Mesenchymal stem cell (in vitro differentiated cells and primary cell): ENCODE measurements at regions not wholly inside any gene's neighbourhood (a gene's known extent, or its start where the extent isn't known, plus 50 kb on each side); places are given as distances from the start of the nearest gene placed in this dataset.

ENCODE experiments used
- DNase-seq: peaks from one replicate; pipeline ENCODE4 v3.0.0-alpha.2; 2013
- H2AFZ ChIP-seq: one replicate; pipeline ENCODE4 v1.6.1; 2013; ENCODE audit warnings: low read depth, mild to moderate bottlenecking, control low read depth, inconsistent platforms, low read length, moderate library complexity
- H2AK5ac ChIP-seq: 2 replicates; pipeline ENCODE4 v1.6.1; 2013; ENCODE audit warnings: low read length, moderate library complexity, mild to moderate bottlenecking, inconsistent platforms; ENCODE audit not compliant: severe bottlenecking
- H2BK120ac ChIP-seq: one replicate; pipeline ENCODE4 v1.6.1; 2013; ENCODE audit warnings: low read depth, mild to moderate bottlenecking, inconsistent platforms, low read length, moderate library complexity
- H2BK12ac ChIP-seq, 2 experiments: one replicate each; pipeline ENCODE4 v1.6.1; 2013; ENCODE audit warnings: inconsistent platforms in 2 of 2, low read length in 2 of 2, mild to moderate bottlenecking in 2 of 2, moderate library complexity in 2 of 2, control low read depth in 1 of 2
- H2BK15ac ChIP-seq: one replicate; pipeline ENCODE4 v1.6.1; 2013; ENCODE audit warnings: mild to moderate bottlenecking, low read depth, inconsistent platforms; ENCODE audit not compliant: poor library complexity, severe bottlenecking
- H2BK5ac ChIP-seq: 2 replicates; pipeline ENCODE4 v1.6.1; 2013; ENCODE audit warnings: low read depth, mild to moderate bottlenecking, low read length, control low read depth, inconsistent platforms; ENCODE audit not compliant: poor library complexity, severe bottlenecking
- H3K14ac ChIP-seq, 2 experiments: one replicate each; pipeline ENCODE4 v1.6.1; 2013; ENCODE audit warnings: inconsistent platforms in 2 of 2, low read length in 2 of 2, control low read depth in 1 of 2, mild to moderate bottlenecking in 1 of 2, moderate library complexity in 1 of 2
- H3K18ac ChIP-seq, 2 experiments: one replicate each; pipeline ENCODE4 v1.6.1; 2013; ENCODE audit warnings: inconsistent platforms in 2 of 2, low read length in 2 of 2, control low read depth in 1 of 2, low read depth in 1 of 2, mild to moderate bottlenecking in 1 of 2
- H3K23ac ChIP-seq, 2 experiments: one replicate each; pipeline ENCODE4 v1.6.1; 2013; ENCODE audit warnings: inconsistent platforms in 2 of 2, low read length in 2 of 2, mild to moderate bottlenecking in 2 of 2, moderate library complexity in 2 of 2, control low read depth in 1 of 2
- H3K27ac ChIP-seq: 2 replicates; pipeline ENCODE4 v1.5.1; 2013; ENCODE audit warnings: mild to moderate bottlenecking, moderate library complexity, low read length, control low read depth, inconsistent platforms; ENCODE audit not compliant: poor library complexity, severe bottlenecking
- H3K27me3 ChIP-seq, 2 experiments: 2 replicates each; pipeline versions ENCODE4 v1.6.1 to v1.7.0; 2013; ENCODE audit warnings: low read length in 2 of 2, mild to moderate bottlenecking in 2 of 2, moderate library complexity in 2 of 2, control low read depth in 1 of 2, inconsistent platforms in 1 of 2; ENCODE audit not compliant: control insufficient read depth in 1 of 2, insufficient read depth in 1 of 2
- H3K36me3 ChIP-seq, 2 experiments: 2 replicates each; pipeline versions ENCODE4 v1.6.1 to v1.7.0; 2013; ENCODE audit warnings: low read length in 2 of 2, control low read depth in 1 of 2, inconsistent platforms in 1 of 2, low read depth in 1 of 2, mild to moderate bottlenecking in 1 of 2; ENCODE audit not compliant: insufficient read depth in 2 of 2, control insufficient read depth in 1 of 2
- H3K4ac ChIP-seq, 2 experiments: one replicate each; pipeline ENCODE4 v1.6.1; 2013; ENCODE audit warnings: inconsistent platforms in 2 of 2, low read length in 2 of 2, mild to moderate bottlenecking in 2 of 2, moderate library complexity in 2 of 2, control low read depth in 1 of 2, low read depth in 1 of 2
- H3K4me1 ChIP-seq: 2 replicates; pipeline ENCODE4 v1.6.1; 2013; ENCODE audit warnings: low read depth, low read length, control low read depth; ENCODE audit not compliant: control insufficient read depth, insufficient read depth
- H3K4me2 ChIP-seq: 2 replicates; pipeline ENCODE4 v1.6.1; 2013; ENCODE audit warnings: low read length, mild to moderate bottlenecking, inconsistent platforms; ENCODE audit not compliant: poor library complexity, severe bottlenecking
- H3K4me3 ChIP-seq, 2 experiments: 2 replicates each; pipeline versions ENCODE4 v1.5.1 to v1.7.0; 2013; ENCODE audit warnings: low read length in 2 of 2, mild to moderate bottlenecking in 2 of 2, control low read depth in 1 of 2, low read depth in 1 of 2; ENCODE audit not compliant: insufficient read depth in 1 of 2
- H3K79me1 ChIP-seq: replicated peaks from 2 replicates; pipeline ENCODE4 v1.6.1; 2013; ENCODE audit warnings: mild to moderate bottlenecking, control low read depth, low read length, inconsistent platforms; ENCODE audit not compliant: poor library complexity, severe bottlenecking
- H3K9ac ChIP-seq: 2 replicates; pipeline ENCODE4 v1.7.0; 2013; ENCODE audit warnings: mild to moderate bottlenecking, low read length, moderate library complexity
- H3K9me3 ChIP-seq: 2 replicates; pipeline ENCODE4 v1.7.0; 2013; ENCODE audit warnings: mild to moderate bottlenecking, low read length; ENCODE audit not compliant: control insufficient read depth
- H4K8ac ChIP-seq: one replicate; pipeline ENCODE4 v1.6.1; 2013; ENCODE audit warnings: inconsistent platforms, mild to moderate bottlenecking, low read length, moderate library complexity
- H4K91ac ChIP-seq: one replicate; pipeline ENCODE4 v1.6.1; 2013; ENCODE audit warnings: mild to moderate bottlenecking, low read length, inconsistent platforms
- WGBS: methylation state at CpG from one replicate; pipeline ENCODE4 v1.1.7; 2013; ENCODE audit warnings: mixed read lengths; 5-methylcytosine and 5-hydroxymethylcytosine counted together

DNA sequence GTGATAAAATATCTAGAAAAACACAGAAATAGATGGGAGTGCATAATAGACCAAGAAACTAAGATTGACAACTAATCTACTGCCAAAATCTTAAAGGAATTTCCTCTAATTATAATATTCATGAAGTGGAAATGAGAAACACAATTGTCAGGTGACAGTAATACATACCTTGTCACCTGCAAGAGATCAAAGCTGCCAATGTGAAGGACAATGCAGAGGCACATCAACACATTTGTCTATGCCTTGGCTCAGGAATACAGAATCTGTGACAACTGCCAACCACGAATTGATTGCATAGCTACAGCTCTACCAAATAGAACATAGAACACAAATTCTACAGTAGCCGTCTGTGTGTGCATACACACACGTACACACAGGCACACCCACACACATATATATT lies 295.7 kb downstream of the PPARGC1A start:
- Histone ChIP-seq H3K9me3 (peaks cover 7% of the 10 kb centered on the region), H3K79me1 (no peaks in the 10 kb centered on the region), H3K36me3 (no peaks in the 10 kb centered on the region), H3K4ac (no peak overlapping the region), H2BK12ac (no peak overlapping the region), H3K4me2 (no peak overlapping the region), H4K8ac (no peak overlapping the region), H2BK5ac (no peak overlapping the region), H3K14ac (no peak overlapping the region), H3K4me3 (no peak overlapping the region), H4K91ac (no peak overlapping the region), H2AFZ (no peak overlapping the region), H3K9ac (no peak overlapping the region), H3K23ac (no peak overlapping the region), H3K4me1 (no peaks in the 10 kb centered on the region), H3K18ac (no peak overlapping the region), H3K27ac (no peak overlapping the region), H3K27me3 (no peaks in the 10 kb centered on the region), H2BK120ac (no peak overlapping the region), H2AK5ac (no peak overlapping the region), H2BK15ac (no peak overlapping the region)
- no peak for DNase-seq
- WGBS: 76% methylated on average over 3 of the region's 3 CpGs

DNA sequence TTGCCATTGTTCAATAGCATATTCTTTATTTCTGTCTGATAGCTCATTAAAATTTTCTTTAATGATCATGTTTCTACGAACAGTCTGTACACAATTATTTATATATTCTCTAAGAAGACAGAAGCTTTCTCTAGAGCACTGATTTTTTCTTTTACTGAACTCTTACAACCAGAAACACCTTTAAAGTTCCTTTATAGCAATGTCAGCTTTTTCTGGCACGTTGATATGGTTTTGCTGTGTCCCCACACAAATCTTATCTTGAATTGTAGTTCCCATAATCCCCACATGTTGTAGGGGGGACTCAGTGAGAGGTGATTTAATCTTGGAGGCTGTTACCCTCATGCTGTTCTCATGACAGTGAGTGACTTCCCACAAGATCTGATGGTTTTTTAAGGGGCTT lies 299.4 kb downstream of the PPARGC1A start:
- no peak overlapping the region for H3K23ac ChIP-seq

DNA sequence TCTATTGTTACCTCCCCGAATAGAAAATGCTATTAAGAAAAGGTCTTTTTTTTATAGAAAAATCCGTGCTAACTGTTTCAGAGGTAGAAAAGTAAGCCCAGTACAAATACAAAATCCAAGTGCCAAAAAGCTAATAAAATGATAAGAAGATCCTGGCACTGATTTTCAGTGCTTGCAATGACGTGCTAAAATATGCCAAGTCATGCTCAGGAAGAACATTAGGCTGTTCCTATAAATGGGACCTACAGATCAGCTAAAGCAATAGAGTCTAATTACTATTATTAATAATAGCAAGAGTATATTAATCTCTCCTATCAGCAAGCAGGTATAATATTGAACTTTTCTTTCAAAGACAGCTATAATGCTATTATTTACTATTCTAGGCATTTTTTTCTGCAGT lies 305.8 kb downstream of the PPARGC1A start:
- Histone ChIP-seq H3K9me3 (no peaks in the 10 kb centered on the region), H3K4me2 (no peak overlapping the region), H2AFZ (no peak overlapping the region), H2AK5ac (no peak overlapping the region), H3K14ac (no peak overlapping the region), H3K36me3 (no peaks in the 10 kb centered on the region), H3K18ac (no peak overlapping the region), H2BK15ac (no peak overlapping the region), H4K8ac (no peak overlapping the region), H2BK5ac (no peak overlapping the region), H3K27ac (no peak overlapping the region), H3K79me1 (no peaks in the 10 kb centered on the region), H2BK12ac (no peak overlapping the region), H3K9ac (no peak overlapping the region), H3K4me1 (no peaks in the 10 kb centered on the region), H3K4ac (no peak overlapping the region), H4K91ac (no peak overlapping the region), H3K23ac (no peak overlapping the region), H3K4me3 (no peak overlapping the region), H3K27me3 (no peaks in the 10 kb centered on the region), H2BK120ac (no peak overlapping the region)
- WGBS: no CpG with 5 or more reads among the region's 3 CpGs
- no peak for DNase-seq

More for the DNA sequence above, 299.4 kb downstream of the PPARGC1A start:
- H3K27me3 ChIP-seq: no peaks in the 10 kb centered on the region
- peak overlapping the region; percentile 19 for H2BK120ac ChIP-seq
- H3K79me1 ChIP-seq: no peaks in the 10 kb centered on the region
- H3K14ac ChIP-seq: no peak overlapping the region
- WGBS: no CpG with 5 or more reads among the region's 2 CpGs
- H3K4me3 ChIP-seq: no peak overlapping the region
- H3K36me3 ChIP-seq: no peaks in the 10 kb centered on the region
- H2AK5ac ChIP-seq: no peak overlapping the region
- no peaks in the 10 kb centered on the region for H3K4me1 ChIP-seq
- H2AFZ ChIP-seq: no peak overlapping the region
- no peak overlapping the region for H2BK5ac ChIP-seq
- no peak overlapping the region for H4K91ac ChIP-seq
- DNase-seq: no peak
- H2BK15ac ChIP-seq: no peak overlapping the region
- H4K8ac ChIP-seq: no peak overlapping the region
- H3K9me3 ChIP-seq: peaks cover 7% of the 10 kb centered on the region
- no peak overlapping the region for H2BK12ac ChIP-seq
- no peak overlapping the region for H3K18ac ChIP-seq
- no peak overlapping the region for H3K27ac ChIP-seq
- no peak overlapping the region for H3K4me2 ChIP-seq
- no peak overlapping the region for H3K9ac ChIP-seq
- H3K4ac ChIP-seq: no peak overlapping the region

DNA sequence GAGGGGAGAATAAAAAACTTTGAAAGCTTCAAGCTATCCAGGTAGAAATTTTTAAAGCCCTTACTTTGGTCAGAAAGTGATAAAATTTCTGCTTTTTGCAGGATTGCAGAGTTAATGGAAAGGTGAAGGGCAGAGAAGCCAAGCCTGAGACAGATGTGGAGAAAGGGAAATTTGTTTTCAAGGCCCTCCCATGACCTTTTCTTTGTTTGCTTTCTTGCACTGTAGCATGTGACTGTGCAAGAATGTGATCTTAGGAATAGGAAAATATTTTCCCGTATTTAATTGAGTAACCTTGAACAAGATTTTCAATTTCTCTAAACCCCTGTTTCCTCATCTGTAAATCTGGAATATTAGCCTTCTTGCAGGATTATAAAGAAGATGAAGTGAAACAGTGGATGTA lies 307.2 kb downstream of the PPARGC1A start:
- Histone ChIP-seq H3K4me1 (no peaks in the 10 kb centered on the region), H3K4ac (no peak overlapping the region), H2BK15ac (no peak overlapping the region), H3K27me3 (no peaks in the 10 kb centered on the region), H2AFZ (no peak overlapping the region), H3K9me3 (no peaks in the 10 kb centered on the region), H3K9ac (no peak overlapping the region), H2BK5ac (no peak overlapping the region), H3K18ac (no peak overlapping the region), H3K14ac (no peak overlapping the region), H3K36me3 (no peaks in the 10 kb centered on the region), H4K91ac (no peak overlapping the region), H3K79me1 (no peaks in the 10 kb centered on the region), H3K27ac (no peak overlapping the region), H3K4me3 (no peak overlapping the region), H2BK120ac (no peak overlapping the region), H3K23ac (no peak overlapping the region), H2BK12ac (no peak overlapping the region), H4K8ac (no peak overlapping the region), H2AK5ac (no peak overlapping the region), H3K4me2 (no peak overlapping the region)
- no peak for DNase-seq
- WGBS: no CpG with 5 or more reads among the region's 1 CpG
